WTC11 (cell line): ENCODE measurements at regions not wholly inside any gene's neighbourhood (a gene's known extent, or its start where the extent isn't known, plus 50 kb on each side); places are given as distances from the start of the nearest gene placed in this dataset.

Experiments
- ATAC-seq: fragments of 200-7000 bp; cut with Tn5 transposase; 2 replicates; pipeline ENCODE4 v1.10.0; 2021; ENCODE audit warnings: mild to moderate bottlenecking, moderate library complexity
- CTCF ChIA-PET: fragments of 300-600 bp; sonication (Branson Sonifier 250); formaldehyde crosslinking; loops from one replicate; lab custom pipeline; 2021; ENCODE audit warnings: antibody characterized with exemption; lab: Charles Lee
- POLR2A ChIA-PET: fragments of 350-600 bp; sonication (Branson Sonifier 250); formaldehyde crosslinking; loops from one replicate; lab custom pipeline; 2021; ENCODE audit warnings: antibody characterized with exemption; lab: Charles Lee
- DNase-seq: peaks from one replicate; pipeline ENCODE4 v3.0.0; 2021; ENCODE audit warnings: low spot score
- H3K27ac Mint-ChIP-seq: 2 replicates; pipeline ENCODE4 v1.8.0; 2021; ENCODE audit warnings: mixed read lengths
- H3K27me3 Mint-ChIP-seq: 2 replicates; pipeline ENCODE4 v1.8.0; 2021; ENCODE audit warnings: low read depth, mild to moderate bottlenecking, moderate library complexity, mixed read lengths
- H3K36me3 Mint-ChIP-seq: 2 replicates; pipeline ENCODE4 v1.8.0; 2021; ENCODE audit warnings: mixed read lengths
- H3K4me1 Mint-ChIP-seq: 2 replicates; pipeline ENCODE4 v1.8.0; 2022; ENCODE audit warnings: mixed read lengths
- H3K4me3 Mint-ChIP-seq: 2 replicates; pipeline ENCODE4 v1.8.0; 2021; ENCODE audit warnings: mild to moderate bottlenecking, moderate library complexity, mixed read lengths
- H3K9me3 Mint-ChIP-seq: 2 replicates; pipeline ENCODE4 v1.8.0; 2021; ENCODE audit warnings: mixed read lengths
- ATF1 ChIP-seq: sonication (generic); formaldehyde crosslinking; IDR thresholded peaks from 2 replicates; pipeline ENCODE4 v1.8.1; 2023; ENCODE audit warnings: mild to moderate bottlenecking, moderate library complexity, missing genetic modification reagents
- ATF2 ChIP-seq: sonication (generic); formaldehyde crosslinking; IDR thresholded peaks from 2 replicates; pipeline ENCODE4 v1.8.1; 2022; ENCODE audit warnings: low read depth, missing genetic modification reagents, borderline replicate concordance
- CDX4 ChIP-seq: fragments of 250-450 bp; sonication (Bioruptor Pico); IDR thresholded peaks from 2 replicates; pipeline ENCODE4 v1.9.0; 2021; ENCODE audit warnings: moderate library complexity, mild to moderate bottlenecking, inconsistent platforms, borderline replicate concordance
- E2F5 ChIP-seq: sonication (generic); formaldehyde crosslinking; IDR thresholded peaks from 2 replicates; pipeline ENCODE4 v1.8.1; 2022; ENCODE audit warnings: mild to moderate bottlenecking, moderate library complexity, missing genetic modification reagents
- ELF4 ChIP-seq: sonication (generic); formaldehyde crosslinking; IDR thresholded peaks from 2 replicates; pipeline ENCODE4 v1.8.1; 2022; ENCODE audit warnings: low read depth, mild to moderate bottlenecking, moderate library complexity, missing genetic modification reagents
- EMX1 ChIP-seq: fragments of 250-450 bp; sonication (Bioruptor Pico); IDR thresholded peaks from 2 replicates; pipeline ENCODE4 v1.8.0; 2021; ENCODE audit warnings: mild to moderate bottlenecking
- ERG ChIP-seq: fragments of 250-450 bp; sonication (Bioruptor Pico); IDR thresholded peaks from 2 replicates; pipeline ENCODE4 v1.8.0; 2021; ENCODE audit warnings: mild to moderate bottlenecking
- IRF1 ChIP-seq: sonication (generic); formaldehyde crosslinking; IDR thresholded peaks from 2 replicates; pipeline ENCODE4 v1.8.0; 2023; ENCODE audit warnings: missing genetic modification reagents
- IRF2 ChIP-seq: sonication (generic); formaldehyde crosslinking; IDR thresholded peaks from 2 replicates; pipeline ENCODE4 v1.8.0; 2022; ENCODE audit warnings: low read depth, missing genetic modification reagents, borderline replicate concordance
- NFATC4 ChIP-seq: fragments of 250-450 bp; sonication (Bioruptor Pico); IDR thresholded peaks from 2 replicates; pipeline ENCODE4 v1.9.0; 2021; ENCODE audit warnings: mild to moderate bottlenecking
- OVOL2 ChIP-seq: fragments of 250-450 bp; sonication (Bioruptor Pico); IDR thresholded peaks from 2 replicates; pipeline ENCODE4 v1.9.0; 2021; ENCODE audit warnings: mild to moderate bottlenecking, borderline replicate concordance
- PRDM15 ChIP-seq: sonication (generic); formaldehyde crosslinking; IDR thresholded peaks from 2 replicates; pipeline ENCODE4 v1.8.0; 2022; ENCODE audit warnings: missing genetic modification reagents
- SOX15 ChIP-seq: fragments of 250-450 bp; sonication (Bioruptor Pico); IDR thresholded peaks from 2 replicates; pipeline ENCODE4 v1.9.0; 2021; ENCODE audit warnings: mild to moderate bottlenecking
- USF2 ChIP-seq: sonication (generic); formaldehyde crosslinking; IDR thresholded peaks from 2 replicates; pipeline ENCODE4 v1.8.1; 2023; ENCODE audit warnings: mild to moderate bottlenecking, missing genetic modification reagents, moderate library complexity
- ZMAT4 ChIP-seq: fragments of 250-450 bp; sonication (Bioruptor Pico); IDR thresholded peaks from 2 replicates; pipeline ENCODE4 v1.9.0; 2021; ENCODE audit warnings: mild to moderate bottlenecking
- ZNF263 ChIP-seq: sonication (generic); formaldehyde crosslinking; IDR thresholded peaks from 2 replicates; pipeline ENCODE4 v1.8.1; 2022; ENCODE audit warnings: low read depth, mild to moderate bottlenecking, moderate library complexity, missing genetic modification reagents
- ZNF425 ChIP-seq: fragments of 250-450 bp; sonication (Bioruptor Pico); conservative IDR thresholded peaks from 2 replicates; pipeline ENCODE4 v1.9.0; 2021; ENCODE audit warnings: mild to moderate bottlenecking
- ZNF512 ChIP-seq: sonication (generic); formaldehyde crosslinking; IDR thresholded peaks from 2 replicates; pipeline ENCODE4 v1.8.1; 2022; ENCODE audit warnings: missing genetic modification reagents, borderline replicate concordance

- TF ChIP-seq ZNF425 (CRISPR knock-in tag) = no peak
- no peak for TF ChIP-seq ELF4 (CRISPR knock-in tag)
- no peak for TF ChIP-seq SOX15 (CRISPR knock-in tag)
- TF ChIP-seq E2F5 (CRISPR knock-in tag) = no peak
- TF ChIP-seq CDX4 (CRISPR knock-in tag) = no peak
- no peak for TF ChIP-seq ZMAT4 (CRISPR knock-in tag)
- no peak for TF ChIP-seq ZNF512 (CRISPR knock-in tag)
- no peak for TF ChIP-seq PRDM15 (CRISPR knock-in tag)
Observed at GRCh38 chr11:57054817-57055216, 66.1 kb downstream of the OR5AK2 start (continued).

GRCh38 chr11:57055744-57056143 lies 67.0 kb downstream of the OR5AK2 start:
- no peaks in the 10 kb centered on the region for H3K4me1 Mint-ChIP-seq
- no peaks in the 10 kb centered on the region; the same call in 1 of the 2 replicates for H3K27me3 Mint-ChIP-seq
- H3K9me3 Mint-ChIP-seq = peaks cover 22% of the 10 kb centered on the region
- no peak overlapping the region for H3K4me3 Mint-ChIP-seq
- no peak overlapping the region for H3K27ac Mint-ChIP-seq
- ATAC-seq = no peak
- CTCF ChIA-PET = interaction anchor here (1.1 kb wide), 1 partner anchor 194 kb away, joined by 4 read pairs; no protein-coding TSS in a partner anchor
- no peak for TF ChIP-seq EMX1
- TF ChIP-seq, all 79 proteins: peak for 0
- peaks cover 5% of the 10 kb centered on the region; the same call in 1 of the 2 replicates for H3K36me3 Mint-ChIP-seq
- DNase-seq = no peak
- POLR2A ChIA-PET = no interaction called here

GRCh38 chr11:57056735-57057134 lies 68.0 kb downstream of the OR5AK2 start:
- peaks cover 12% of the 10 kb centered on the region for H3K36me3 Mint-ChIP-seq
- DNase-seq (no peak), ATAC-seq (no peak)
- H3K4me3 Mint-ChIP-seq = no peak overlapping the region
- no peaks in the 10 kb centered on the region; the same call in 1 of the 2 replicates for H3K27me3 Mint-ChIP-seq
- POLR2A ChIA-PET = no interaction called here
- TF ChIP-seq ATF1 (CRISPR knock-in tag) = no peak
- no peak for TF ChIP-seq OVOL2
- TF ChIP-seq ERG (CRISPR knock-in tag) = no peak
- no peak for TF ChIP-seq ATF2 (CRISPR knock-in tag)
- TF ChIP-seq IRF1 (CRISPR knock-in tag) = no peak
- TF ChIP-seq NFATC4 (CRISPR knock-in tag) = no peak
- TF ChIP-seq IRF2 (CRISPR knock-in tag) = no peak
- no peak for TF ChIP-seq ZNF263 (CRISPR knock-in tag)
- TF ChIP-seq USF2 (CRISPR knock-in tag) = no peak
- H3K4me1 Mint-ChIP-seq = no peaks in the 10 kb centered on the region
- CTCF ChIA-PET = interaction anchor here (0.8 kb wide), 1 partner anchor 192 kb away, joined by 3 read pairs; no protein-coding TSS in a partner anchor
- no peak overlapping the region for H3K27ac Mint-ChIP-seq
- H3K9me3 Mint-ChIP-seq = peaks cover 31% of the 10 kb centered on the region
